ENCODE measurements at regions not wholly inside any gene's neighbourhood (a gene's known extent, or its start where the extent isn't known, plus 50 kb on each side); places are given as distances from the start of the nearest gene placed in this dataset.

GRCh38 chr18:23384778-23385736, 68.0 kb upstream of the RIOK3 start:
- no peaks in the 10 kb centered on the region for H3K9me3 Mint-ChIP-seq
- no peak for DNase-seq (ENCODE audit: low spot score)
- H3K27ac Mint-ChIP-seq = peak overlapping the region; percentile 88
- H3K4me1 Mint-ChIP-seq (ENCODE audit: low read depth) = peaks cover 23% of the 10 kb centered on the region
- no peaks in the 10 kb centered on the region for H3K27me3 Mint-ChIP-seq (ENCODE audit: low read depth)
- H3K4me3 Mint-ChIP-seq = peak overlapping the region; percentile 31
- peaks cover 9% of the 10 kb centered on the region for H3K36me3 Mint-ChIP-seq (ENCODE audit: low read depth)

- Mint-ChIP-seq H3K9me3 (no peaks in the 10 kb centered on the region), H3K4me3 (no peak overlapping the region), H3K27ac (no peak overlapping the region), H3K4me1 (ENCODE audit: low read depth) (peaks cover 23% of the 10 kb centered on the region), H3K27me3 (ENCODE audit: low read depth) (no peaks in the 10 kb centered on the region), H3K36me3 (ENCODE audit: low read depth) (peaks cover 9% of the 10 kb centered on the region)
- no peak for DNase-seq (ENCODE audit: low spot score)
Observed at GRCh38 chr18:23386317-23386716, 66.8 kb upstream of the RIOK3 start.

GRCh38 chr18:23387265-23387664, 65.8 kb upstream of the RIOK3 start:
- Mint-ChIP-seq H3K9me3 (no peaks in the 10 kb centered on the region), H3K4me1 (ENCODE audit: low read depth) (peaks cover 23% of the 10 kb centered on the region), H3K4me3 (no peak overlapping the region), H3K36me3 (ENCODE audit: low read depth) (peaks cover 9% of the 10 kb centered on the region), H3K27me3 (ENCODE audit: low read depth) (no peaks in the 10 kb centered on the region), H3K27ac (no peak overlapping the region)
- no peak for DNase-seq (ENCODE audit: low spot score)

- DNase-seq (ENCODE audit: low spot score) = no peak
- Mint-ChIP-seq H3K27me3 (ENCODE audit: low read depth) (no peaks in the 10 kb centered on the region), H3K9me3 (no peaks in the 10 kb centered on the region), H3K36me3 (ENCODE audit: low read depth) (peaks cover 9% of the 10 kb centered on the region), H3K4me1 (ENCODE audit: low read depth) (peaks cover 23% of the 10 kb centered on the region), H3K4me3 (no peak overlapping the region), H3K27ac (no peak overlapping the region)
Observed at GRCh38 chr18:23388357-23388756, 64.7 kb upstream of the RIOK3 start.

- no peak for DNase-seq (ENCODE audit: low spot score)
- no peak overlapping the region for H3K4me3 Mint-ChIP-seq
- no peaks in the 10 kb centered on the region for H3K9me3 Mint-ChIP-seq
- H3K36me3 Mint-ChIP-seq (ENCODE audit: low read depth) = peaks cover 8% of the 10 kb centered on the region
- H3K27ac Mint-ChIP-seq = no peak overlapping the region
- H3K4me1 Mint-ChIP-seq (ENCODE audit: low read depth) = peaks cover 6% of the 10 kb centered on the region
- no peaks in the 10 kb centered on the region for H3K27me3 Mint-ChIP-seq (ENCODE audit: low read depth)
Observed at GRCh38 chr18:23391156-23391555, 61.9 kb upstream of the RIOK3 start.

- Mint-ChIP-seq H3K4me1 (ENCODE audit: low read depth) (peaks cover 9% of the 10 kb centered on the region), H3K27me3 (ENCODE audit: low read depth) (no peaks in the 10 kb centered on the region)
Observed at GRCh38 chr18:23397907-23398306, 55.2 kb upstream of the RIOK3 start.

GRCh38 chr18:23398401-23398800, 54.7 kb upstream of the RIOK3 start:
- H3K27me3 Mint-ChIP-seq (ENCODE audit: low read depth) = no peaks in the 10 kb centered on the region
- no peak for DNase-seq (ENCODE audit: low spot score)
- H3K4me3 Mint-ChIP-seq = no peak overlapping the region
- peaks cover 9% of the 10 kb centered on the region for H3K4me1 Mint-ChIP-seq (ENCODE audit: low read depth)
- no peak overlapping the region for H3K27ac Mint-ChIP-seq
- peaks cover 10% of the 10 kb centered on the region for H3K36me3 Mint-ChIP-seq (ENCODE audit: low read depth)
- no peaks in the 10 kb centered on the region for H3K9me3 Mint-ChIP-seq

More at GRCh38 chr18:23397907-23398306, 55.2 kb upstream of the RIOK3 start:
- peaks cover 8% of the 10 kb centered on the region for H3K36me3 Mint-ChIP-seq (ENCODE audit: low read depth)
- no peak for DNase-seq (ENCODE audit: low spot score)
- no peak overlapping the region for H3K27ac Mint-ChIP-seq
- no peak overlapping the region for H3K4me3 Mint-ChIP-seq
- H3K9me3 Mint-ChIP-seq = no peaks in the 10 kb centered on the region

GRCh38 chr18:23399067-23399466, 54.0 kb upstream of the RIOK3 start:
- H3K4me3 Mint-ChIP-seq = no peak overlapping the region
- H3K27me3 Mint-ChIP-seq (ENCODE audit: low read depth) = no peaks in the 10 kb centered on the region
- no peak for DNase-seq (ENCODE audit: low spot score)
- H3K4me1 Mint-ChIP-seq (ENCODE audit: low read depth) = peaks cover 9% of the 10 kb centered on the region
- no peak overlapping the region for H3K27ac Mint-ChIP-seq
- H3K36me3 Mint-ChIP-seq (ENCODE audit: low read depth) = peaks cover 10% of the 10 kb centered on the region
- H3K9me3 Mint-ChIP-seq = no peaks in the 10 kb centered on the region

GRCh38 chr18:23400918-23401317, 52.2 kb upstream of the RIOK3 start:
- Mint-ChIP-seq H3K27me3 (ENCODE audit: low read depth) (no peaks in the 10 kb centered on the region), H3K27ac (no peak overlapping the region), H3K4me3 (no peak overlapping the region), H3K4me1 (ENCODE audit: low read depth) (peaks cover 9% of the 10 kb centered on the region), H3K36me3 (ENCODE audit: low read depth) (peaks cover 2% of the 10 kb centered on the region), H3K9me3 (no peaks in the 10 kb centered on the region)
- no peak for DNase-seq (ENCODE audit: low spot score)

GRCh38 chr18:23401400-23402347, 51.4 kb upstream of the RIOK3 start:
- no peak overlapping the region for H3K4me3 Mint-ChIP-seq
- no peak overlapping the region for H3K27ac Mint-ChIP-seq

More at GRCh38 chr18:23401400-23402347, 51.4 kb upstream of the RIOK3 start:
- peaks cover 2% of the 10 kb centered on the region for H3K36me3 Mint-ChIP-seq (ENCODE audit: low read depth)
- DNase-seq (ENCODE audit: low spot score) = no peak
- no peaks in the 10 kb centered on the region for H3K27me3 Mint-ChIP-seq (ENCODE audit: low read depth)
- H3K9me3 Mint-ChIP-seq = no peaks in the 10 kb centered on the region
- peaks cover 13% of the 10 kb centered on the region for H3K4me1 Mint-ChIP-seq (ENCODE audit: low read depth)
